ENCODE measurements at regions not wholly inside any gene's neighbourhood (a gene's known extent, or its start where the extent isn't known, plus 50 kb on each side); places are given as distances from the start of the nearest gene placed in this dataset.

GRCh38 chr2:126972279-126972626 lies 73.6 kb downstream of the TEX51 start:
- TF ChIP-seq TAF1 (IDR thresholded peaks at IDR 0.05; ENCODE audit: low read depth) (no peak), CTCF (IDR thresholded peaks at IDR 0.05; ENCODE audit: poor library complexity, severe bottlenecking) (peak; percentile 62), EP300 (conservative IDR thresholded peaks at IDR 0.05; ENCODE audit: poor library complexity, severe bottlenecking) (no peak), POLR2AphosphoS5 (IDR thresholded peaks at IDR 0.05) (no peak), EZH2 (IDR thresholded peaks at IDR 0.05; ENCODE audit: borderline replicate concordance, insufficient read depth, low read length, poor library complexity, severe bottlenecking) (no peak)

All from neural cell (in vitro differentiated cells).